GM21786 (cell line): ENCODE measurements at regions not wholly inside any gene's neighbourhood (a gene's known extent, or its start where the extent isn't known, plus 50 kb on each side); places are given as distances from the start of the nearest gene placed in this dataset.

Source experiments
- ATAC-seq: cut with Tn5 transposase; IDR thresholded peaks from one replicate; pipeline ENCODE4 v1.9.1; 2021; ENCODE audit not compliant: unreplicated experiment

GRCh38 chr18:61062258-61062657, 271.0 kb upstream of the CDH20 start:
- ATAC-seq = no peak

- no peak for ATAC-seq
Observed at GRCh38 chr18:61064911-61065310, 268.3 kb upstream of the CDH20 start.

- no peak for ATAC-seq
Observed at GRCh38 chr18:61076986-61077385, 256.2 kb upstream of the CDH20 start.

GRCh38 chr18:61079714-61080113, 253.5 kb upstream of the CDH20 start:
- ATAC-seq = no peak

- no peak for ATAC-seq
Observed at GRCh38 chr18:61080954-61081528, 252.2 kb upstream of the CDH20 start.

GRCh38 chr18:61082976-61083630, 250.1 kb upstream of the CDH20 start:
- ATAC-seq = no peak

GRCh38 chr18:61085036-61085435, 248.2 kb upstream of the CDH20 start:
- ATAC-seq = no peak

GRCh38 chr18:61085761-61086160, 247.5 kb upstream of the CDH20 start:
- ATAC-seq = no peak

- ATAC-seq = no peak
Observed at GRCh38 chr18:61086657-61087056, 246.6 kb upstream of the CDH20 start.

- no peak for ATAC-seq
Observed at GRCh38 chr18:61091379-61091778, 241.9 kb upstream of the CDH20 start.

- ATAC-seq = no peak
Observed at GRCh38 chr18:61093965-61094364, 239.3 kb upstream of the CDH20 start.

- ATAC-seq = no peak
Observed at GRCh38 chr18:61096226-61096625, 237.0 kb upstream of the CDH20 start.

GRCh38 chr18:61107113-61107512, 226.1 kb upstream of the CDH20 start:
- no peak for ATAC-seq

- ATAC-seq = no peak
Observed at GRCh38 chr18:61108706-61109105, 224.5 kb upstream of the CDH20 start.

- no peak for ATAC-seq
Observed at GRCh38 chr18:61123309-61123708, 209.9 kb upstream of the CDH20 start.

- no peak for ATAC-seq
Observed at GRCh38 chr18:61127714-61128467, 205.3 kb upstream of the CDH20 start.

GRCh38 chr18:61129001-61129400, 204.2 kb upstream of the CDH20 start:
- no peak for ATAC-seq

GRCh38 chr18:61132031-61132430, 201.2 kb upstream of the CDH20 start:
- ATAC-seq = no peak

- ATAC-seq = no peak
Observed at GRCh38 chr18:61133783-61134182, 199.4 kb upstream of the CDH20 start.

GRCh38 chr18:61136711-61137251, 196.4 kb upstream of the CDH20 start:
- no peak for ATAC-seq

GRCh38 chr18:61141691-61142090, 191.5 kb upstream of the CDH20 start:
- no peak for ATAC-seq

- ATAC-seq = no peak
Observed at GRCh38 chr18:61148322-61148721, 184.9 kb upstream of the CDH20 start.
